ENCODE measurements at regions not wholly inside any gene's neighbourhood (a gene's known extent, or its start where the extent isn't known, plus 50 kb on each side); places are given as distances from the start of the nearest gene placed in this dataset.

GRCh38 chrX:121283921-121284320 is 236.5 kb downstream of the GLUD2 start:
- DNase-seq (ENCODE audit: extremely low spot score), result no peak
- Histone ChIP-seq H3K27ac (ENCODE audit: low read depth) (no peak overlapping the region), H3K4me1 (ENCODE audit: insufficient read depth) (no peaks in the 10 kb centered on the region), H3K36me3 (ENCODE audit: insufficient read depth) (no peaks in the 10 kb centered on the region), H3K4me3 (ENCODE audit: low read depth, low read length) (no peak overlapping the region)
- 85% methylated on average over 3 of the region's 3 CpGs for WGBS

DNA sequence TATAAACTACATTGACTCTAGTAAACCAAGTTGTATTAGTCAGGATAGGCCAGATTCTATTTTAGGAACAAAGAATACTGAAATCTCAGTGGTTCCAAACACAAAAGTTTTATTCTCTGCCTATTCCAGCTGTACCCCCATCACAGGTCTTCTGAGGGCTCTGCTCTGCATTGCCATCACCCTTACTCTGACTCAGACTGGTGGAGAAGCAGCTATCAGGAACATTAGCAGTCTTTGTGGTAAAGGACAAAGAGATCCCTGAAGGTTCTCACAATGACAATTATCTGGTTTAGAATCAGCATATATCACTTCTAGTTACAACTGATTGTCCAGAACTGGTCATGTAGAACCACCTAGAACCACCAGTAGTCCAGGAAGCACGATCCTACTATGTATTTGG is 251.1 kb downstream of the GLUD2 start:
- H3K27ac ChIP-seq (ENCODE audit: low read depth), result no peak overlapping the region
- no peaks in the 10 kb centered on the region for H3K4me1 ChIP-seq (ENCODE audit: insufficient read depth)
- no peaks in the 10 kb centered on the region for H3K36me3 ChIP-seq (ENCODE audit: insufficient read depth)
- no peak for DNase-seq (ENCODE audit: extremely low spot score)
- WGBS, result 93% methylated on average over 1 of the region's 1 CpG
- H3K4me3 ChIP-seq (ENCODE audit: low read depth, low read length), result no peak overlapping the region

GRCh38 chrX:121301356-121301755 is 253.9 kb downstream of the GLUD2 start:
- Histone ChIP-seq H3K4me1 (ENCODE audit: insufficient read depth) (no peaks in the 10 kb centered on the region), H3K4me3 (ENCODE audit: low read depth, low read length) (no peak overlapping the region), H3K27ac (ENCODE audit: low read depth) (no peak overlapping the region), H3K36me3 (ENCODE audit: insufficient read depth) (no peaks in the 10 kb centered on the region)
- no peak for DNase-seq (ENCODE audit: extremely low spot score)
- 94% methylated on average over 2 of the region's 2 CpGs for WGBS

DNA sequence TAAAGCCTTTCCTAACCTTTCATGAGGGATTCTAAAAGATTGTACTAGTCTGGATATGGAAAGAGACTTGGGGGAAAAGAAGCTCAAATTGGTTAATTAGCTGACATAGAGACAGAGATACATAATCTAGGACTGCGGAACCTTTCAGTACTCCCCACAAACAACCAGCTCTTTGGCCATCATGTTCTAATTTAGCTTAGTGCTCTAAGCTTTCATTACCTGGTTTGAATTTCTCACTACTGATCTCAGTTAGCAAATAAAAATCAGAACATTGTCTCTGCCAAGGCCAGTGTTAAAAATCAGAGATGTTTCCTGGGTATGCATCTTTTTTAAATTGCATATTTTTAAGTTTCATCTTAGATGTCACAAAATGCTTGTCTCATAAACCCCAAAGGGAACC is 254.4 kb downstream of the GLUD2 start:
- Histone ChIP-seq H3K4me1 (ENCODE audit: insufficient read depth) (no peaks in the 10 kb centered on the region), H3K27ac (ENCODE audit: low read depth) (no peak overlapping the region), H3K4me3 (ENCODE audit: low read depth, low read length) (no peak overlapping the region), H3K36me3 (ENCODE audit: insufficient read depth) (no peaks in the 10 kb centered on the region)
- 97% methylated on average over 1 of the region's 1 CpG for WGBS
- DNase-seq (ENCODE audit: extremely low spot score), result no peak

- DNase-seq (ENCODE audit: extremely low spot score), result no peak
- WGBS, result 88% methylated on average over 3 of the region's 3 CpGs
- Histone ChIP-seq H3K4me1 (ENCODE audit: insufficient read depth) (no peaks in the 10 kb centered on the region), H3K27ac (ENCODE audit: low read depth) (no peak overlapping the region), H3K36me3 (ENCODE audit: insufficient read depth) (no peaks in the 10 kb centered on the region), H3K4me3 (ENCODE audit: low read depth, low read length) (no peak overlapping the region)
These were observed 260.0 kb downstream of the GLUD2 start for GRCh38 chrX:121307449-121307848.

DNA sequence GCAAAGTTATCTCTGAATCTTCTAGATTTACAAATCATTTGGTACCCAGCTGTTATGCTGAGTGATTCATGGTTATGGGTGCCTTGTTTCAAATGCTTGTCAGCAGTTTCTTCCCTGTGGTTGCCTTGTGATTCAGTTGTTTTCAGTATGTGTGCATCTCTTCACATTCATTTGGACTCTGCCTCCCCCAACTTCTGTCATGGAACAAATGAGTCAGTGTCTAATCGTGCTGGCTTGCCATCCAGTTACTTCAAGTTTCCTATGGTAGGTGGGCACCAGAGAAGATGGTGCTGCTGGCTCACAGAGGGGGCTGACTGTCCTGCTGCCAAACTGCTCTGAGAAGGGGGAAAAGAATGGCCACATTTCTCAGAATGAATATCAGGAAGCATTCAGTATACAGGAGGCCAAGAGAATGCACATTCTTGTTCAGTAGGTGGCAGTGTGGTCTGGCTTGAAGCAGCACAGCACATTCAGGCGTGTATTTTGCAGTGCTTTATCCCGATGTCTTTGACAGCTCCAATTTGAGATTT is 260.9 kb downstream of the GLUD2 start:
- DNase-seq (ENCODE audit: extremely low spot score), result peak; percentile 3
- Histone ChIP-seq H3K27ac (ENCODE audit: low read depth) (no peak overlapping the region), H3K4me1 (ENCODE audit: insufficient read depth) (no peaks in the 10 kb centered on the region), H3K36me3 (ENCODE audit: insufficient read depth) (no peaks in the 10 kb centered on the region), H3K4me3 (ENCODE audit: low read depth, low read length) (no peak overlapping the region)
- WGBS, result 10% methylated on average over 3 of the region's 3 CpGs

DNA sequence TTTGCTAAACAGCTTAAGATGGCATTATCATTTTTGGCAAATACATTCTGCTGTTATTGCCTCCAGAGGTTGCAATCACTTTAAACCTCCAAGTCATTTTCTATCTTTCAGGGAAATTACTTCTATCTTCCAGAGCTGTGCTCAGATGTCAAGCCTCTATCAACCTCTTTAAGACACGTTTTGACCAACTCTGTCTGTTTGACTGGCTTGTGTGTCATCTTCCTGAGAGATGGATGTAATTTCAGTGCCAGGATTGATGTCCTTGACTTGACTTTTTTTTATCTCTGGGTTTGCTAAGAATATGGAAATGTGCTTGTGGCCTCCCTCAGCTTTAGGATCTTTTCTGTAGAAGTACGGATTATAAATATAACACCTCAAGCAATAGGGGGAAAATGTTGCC is 263.4 kb downstream of the GLUD2 start:
- Histone ChIP-seq H3K27ac (ENCODE audit: low read depth) (no peak overlapping the region), H3K4me3 (ENCODE audit: low read depth, low read length) (no peak overlapping the region), H3K4me1 (ENCODE audit: insufficient read depth) (no peaks in the 10 kb centered on the region), H3K36me3 (ENCODE audit: insufficient read depth) (no peaks in the 10 kb centered on the region)
- WGBS, result 78% methylated on average over 2 of the region's 2 CpGs
- no peak for DNase-seq (ENCODE audit: extremely low spot score)

GRCh38 chrX:121320441-121320840 is 273.0 kb downstream of the GLUD2 start:
- H3K36me3 ChIP-seq (ENCODE audit: insufficient read depth), result no peaks in the 10 kb centered on the region

DNA sequence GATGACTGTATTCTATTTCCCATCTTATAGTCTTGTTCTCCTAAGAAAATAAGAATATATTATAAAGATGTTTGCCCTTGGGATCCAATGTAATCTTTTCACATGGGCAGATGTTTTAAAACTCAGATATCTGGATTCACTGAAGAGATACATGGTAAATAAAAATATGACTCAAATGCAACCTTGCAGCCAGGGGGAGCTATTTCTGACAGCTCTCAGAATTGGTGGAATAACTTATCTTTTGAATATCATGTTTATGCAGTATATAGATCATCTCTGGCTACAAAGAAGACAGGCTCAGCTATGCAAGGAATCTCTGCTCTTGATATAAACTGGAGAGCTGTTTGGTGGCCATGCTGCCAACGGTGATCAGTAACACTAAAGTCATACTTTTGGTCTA is 274.7 kb downstream of the GLUD2 start:
- Histone ChIP-seq H3K27ac (ENCODE audit: low read depth) (no peak overlapping the region), H3K4me3 (ENCODE audit: low read depth, low read length) (no peak overlapping the region), H3K36me3 (ENCODE audit: insufficient read depth) (no peaks in the 10 kb centered on the region), H3K4me1 (ENCODE audit: insufficient read depth) (no peaks in the 10 kb centered on the region)
- DNase-seq (ENCODE audit: extremely low spot score), result no peak
- WGBS, result 78% methylated on average over 1 of the region's 1 CpG

More at GRCh38 chrX:121320441-121320840, 273.0 kb downstream of the GLUD2 start:
- Histone ChIP-seq H3K4me1 (ENCODE audit: insufficient read depth) (no peaks in the 10 kb centered on the region), H3K4me3 (ENCODE audit: low read depth, low read length) (no peak overlapping the region), H3K27ac (ENCODE audit: low read depth) (no peak overlapping the region)
- 71% methylated on average over 1 of the region's 1 CpG for WGBS
- no peak for DNase-seq (ENCODE audit: extremely low spot score)

- H3K4me1 ChIP-seq (ENCODE audit: insufficient read depth), result no peaks in the 10 kb centered on the region
- H3K4me3 ChIP-seq (ENCODE audit: low read depth, low read length), result no peak overlapping the region
- 98% methylated on average over 1 of the region's 1 CpG for WGBS
- H3K36me3 ChIP-seq (ENCODE audit: insufficient read depth), result no peaks in the 10 kb centered on the region
- no peak for DNase-seq (ENCODE audit: extremely low spot score)
- no peak overlapping the region for H3K27ac ChIP-seq (ENCODE audit: low read depth)
These were observed 275.9 kb downstream of the GLUD2 start for GRCh38 chrX:121323337-121323736.

DNA sequence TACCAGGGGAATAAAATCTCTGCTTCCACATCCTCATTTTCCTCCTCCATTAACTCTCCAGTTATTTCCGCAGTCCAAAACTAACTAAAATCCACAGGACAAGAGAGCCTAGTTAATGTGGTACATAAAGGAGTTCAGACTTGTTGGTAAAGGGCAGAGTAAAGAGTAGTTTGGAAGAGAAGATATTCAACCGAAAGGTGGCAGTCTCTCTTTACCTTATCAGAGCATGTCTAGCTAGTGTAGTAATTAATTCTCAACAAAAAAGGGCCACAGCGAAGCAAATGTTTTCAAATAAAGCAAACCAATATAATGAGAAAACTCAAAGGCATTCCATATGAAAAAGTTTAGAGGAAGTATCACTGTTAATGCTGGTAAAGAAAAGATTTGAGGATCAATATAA is 286.5 kb downstream of the GLUD2 start:
- H3K36me3 ChIP-seq (ENCODE audit: insufficient read depth), result no peaks in the 10 kb centered on the region
- no peaks in the 10 kb centered on the region for H3K4me1 ChIP-seq (ENCODE audit: insufficient read depth)
- H3K27ac ChIP-seq (ENCODE audit: low read depth), result no peak overlapping the region
- 67% methylated on average over 3 of the region's 3 CpGs for WGBS
- no peak for DNase-seq (ENCODE audit: extremely low spot score)
- no peak overlapping the region for H3K4me3 ChIP-seq (ENCODE audit: low read depth, low read length)

- no peak for DNase-seq (ENCODE audit: extremely low spot score)
- H3K27ac ChIP-seq (ENCODE audit: low read depth), result no peak overlapping the region
- H3K36me3 ChIP-seq (ENCODE audit: insufficient read depth), result no peaks in the 10 kb centered on the region
- H3K4me3 ChIP-seq (ENCODE audit: low read depth, low read length), result no peak overlapping the region
- 82% methylated on average over 4 of the region's 4 CpGs for WGBS
- no peaks in the 10 kb centered on the region for H3K4me1 ChIP-seq (ENCODE audit: insufficient read depth)
These were observed 289.5 kb downstream of the GLUD2 start for GRCh38 chrX:121336831-121337421.

GRCh38 chrX:121337816-121338215 is 290.4 kb downstream of the GLUD2 start:
- no peaks in the 10 kb centered on the region for H3K4me1 ChIP-seq (ENCODE audit: insufficient read depth)
- 45% methylated on average over 2 of the region's 2 CpGs for WGBS
- H3K36me3 ChIP-seq (ENCODE audit: insufficient read depth), result no peaks in the 10 kb centered on the region
- H3K27ac ChIP-seq (ENCODE audit: low read depth), result no peak overlapping the region
- no peak for DNase-seq (ENCODE audit: extremely low spot score)
- no peak overlapping the region for H3K4me3 ChIP-seq (ENCODE audit: low read depth, low read length)

- Histone ChIP-seq H3K36me3 (ENCODE audit: insufficient read depth) (no peaks in the 10 kb centered on the region), H3K4me3 (ENCODE audit: low read depth, low read length) (no peak overlapping the region), H3K27ac (ENCODE audit: low read depth) (no peak overlapping the region), H3K4me1 (ENCODE audit: insufficient read depth) (no peaks in the 10 kb centered on the region)
- DNase-seq (ENCODE audit: extremely low spot score), result no peak
- WGBS, result 72% methylated on average over 3 of the region's 3 CpGs
These were observed 301.9 kb downstream of the GLUD2 start for GRCh38 chrX:121349263-121349662.
